ENCODE measurements at regions not wholly inside any gene's neighbourhood (a gene's known extent, or its start where the extent isn't known, plus 50 kb on each side); places are given as distances from the start of the nearest gene placed in this dataset.

DNA sequence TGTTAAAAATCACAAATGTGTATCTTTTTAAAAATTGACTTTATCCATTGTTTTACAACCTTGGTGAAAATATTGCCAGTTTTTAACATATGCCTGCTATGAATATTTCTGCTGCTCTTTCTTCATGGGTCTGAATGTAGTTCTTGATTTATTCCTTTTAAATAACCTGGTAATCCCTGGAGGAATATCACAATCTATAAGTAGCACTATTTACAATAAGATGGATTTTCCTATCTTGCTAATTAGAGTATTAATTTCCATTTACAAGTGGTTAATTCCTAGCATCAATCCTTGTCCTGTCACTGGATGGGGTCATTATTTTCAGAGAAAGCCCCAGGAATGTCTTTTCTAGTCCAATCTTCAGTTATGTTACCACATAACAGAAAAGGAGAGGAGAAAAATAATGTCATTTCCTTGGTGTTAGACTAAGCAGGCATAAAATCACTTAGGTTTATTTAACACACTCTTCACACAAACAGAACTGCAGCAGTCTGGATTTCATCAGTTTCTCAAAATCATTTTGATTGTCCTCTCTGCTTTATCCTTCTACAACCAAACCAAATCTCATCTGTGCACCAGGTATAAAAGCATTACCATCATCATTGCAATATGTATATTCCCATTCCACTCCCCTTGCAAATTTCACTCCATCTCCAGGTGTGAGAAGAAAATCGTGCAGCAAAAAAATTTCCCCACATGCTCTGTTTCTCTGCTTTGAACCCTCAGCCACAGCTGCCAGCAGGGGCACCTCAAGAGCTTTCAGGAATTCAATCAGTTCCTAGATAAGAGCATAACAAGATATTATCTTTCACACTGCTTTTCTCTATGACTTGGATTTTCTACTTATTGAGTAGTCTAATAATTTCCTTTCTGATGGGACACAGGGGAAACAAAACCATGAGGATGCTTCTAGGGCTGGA, 204.1 kb downstream of the SEC61B start:
- peaks cover 14% of the 10 kb centered on the region for H3F3A ChIP-seq (ENCODE audit: insufficient read depth)
- 50 to 56% methylated on average over 1 of the region's 1 CpG for WGBS, 2 experiments (ENCODE audit: low coverage in 1 of 2, low lambda C conversion rate in 2 of 2, missing lambda C conversion rate in 2 of 2)
- H3K9me3 ChIP-seq (ENCODE audit: low read depth) = no peaks in the 10 kb centered on the region
- no peak overlapping the region for H2AFZ ChIP-seq
- H3K79me2 ChIP-seq (ENCODE audit: insufficient read depth) = no peaks in the 10 kb centered on the region
- in situ Hi-C loops (cut with MboI) = no loop called here
- H3K27me3 ChIP-seq (replicated peaks; ENCODE audit: insufficient read depth) = no peaks in the 10 kb centered on the region
- H3K9ac ChIP-seq = no peak overlapping the region
- H3K4me3 ChIP-seq = no peak overlapping the region
- TF ChIP-seq EZH2 (IDR thresholded peaks at IDR 0.05; ENCODE audit: insufficient read depth, poor library complexity, severe bottlenecking) = no peak
- no peak overlapping the region for H3K4me2 ChIP-seq (ENCODE audit: unreplicated experiment)
- no peak for DNase-seq
- H4K20me1 ChIP-seq (ENCODE audit: insufficient read depth) = no peaks in the 10 kb centered on the region
- H3K9me2 ChIP-seq (ENCODE audit: insufficient read depth) = no peaks in the 10 kb centered on the region; the same call in 1 of the 2 replicates
- no peak overlapping the region for H3K27ac ChIP-seq
- H3K4me1 ChIP-seq (ENCODE audit: insufficient read depth) = peaks cover 10% of the 10 kb centered on the region
- no peaks in the 10 kb centered on the region for H3K36me3 ChIP-seq (ENCODE audit: low read depth)

DNA sequence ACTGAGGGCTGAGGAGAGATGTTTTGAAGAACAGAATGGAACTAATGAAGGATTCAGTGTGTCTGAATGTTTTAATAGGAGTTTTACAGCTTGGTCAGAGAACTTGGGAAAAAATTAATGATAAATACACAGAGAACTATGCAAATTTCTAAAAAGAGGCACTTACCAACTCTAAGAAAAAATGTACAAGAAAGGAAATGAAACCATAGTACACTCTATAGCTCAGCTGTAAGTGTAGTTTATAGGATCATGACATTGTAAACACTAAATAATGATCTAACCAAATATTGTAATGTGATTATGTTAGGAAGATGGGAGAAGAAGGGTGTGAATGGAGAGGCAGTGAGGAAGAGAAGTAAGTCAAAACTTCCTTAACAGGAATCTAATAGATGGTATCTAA, 205.2 kb downstream of the SEC61B start:
- Histone ChIP-seq H3F3A (ENCODE audit: insufficient read depth) (peaks cover 22% of the 10 kb centered on the region), H3K9me2 (ENCODE audit: insufficient read depth) (no peaks in the 10 kb centered on the region), H4K20me1 (ENCODE audit: insufficient read depth) (no peaks in the 10 kb centered on the region), H3K4me1 (ENCODE audit: insufficient read depth) (peaks cover 14% of the 10 kb centered on the region), H3K9me3 (ENCODE audit: low read depth) (no peaks in the 10 kb centered on the region), H3K27ac (no peak overlapping the region), H2AFZ (no peak overlapping the region), H3K36me3 (ENCODE audit: low read depth) (no peaks in the 10 kb centered on the region), H3K4me2 (ENCODE audit: unreplicated experiment) (no peak overlapping the region), H3K27me3 (replicated peaks; ENCODE audit: insufficient read depth) (no peaks in the 10 kb centered on the region), H3K79me2 (ENCODE audit: insufficient read depth) (no peaks in the 10 kb centered on the region), H3K9ac (no peak overlapping the region), H3K4me3 (no peak overlapping the region)
- no peak for DNase-seq
- TF ChIP-seq EZH2 (IDR thresholded peaks at IDR 0.05; ENCODE audit: insufficient read depth, poor library complexity, severe bottlenecking) = no peak
- no peak for TF ChIP-seq EZH2phosphoT487 (IDR thresholded peaks at IDR 0.05; ENCODE audit: insufficient read depth, low read depth)
- in situ Hi-C loops (cut with MboI) = no loop called here

DNA sequence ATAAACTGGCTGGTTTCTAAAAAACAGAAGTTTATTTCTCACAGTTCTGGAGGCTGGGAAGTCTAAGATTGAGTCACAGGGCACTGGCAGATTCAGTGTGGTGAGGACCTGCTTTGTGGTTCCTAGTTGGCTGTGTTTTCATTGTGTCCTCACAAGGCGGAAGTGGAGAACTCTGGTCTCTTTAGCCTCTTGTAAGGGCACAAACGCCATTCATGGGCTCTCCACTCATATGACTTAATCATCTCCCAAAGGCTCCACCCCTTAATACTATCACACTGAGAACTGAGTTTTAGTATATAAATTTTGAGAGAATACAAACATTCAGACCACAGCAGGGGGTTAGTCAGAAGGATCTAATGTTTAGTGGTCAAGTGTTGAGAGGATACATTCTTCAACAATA, 208.2 kb downstream of the SEC61B start:
- H3K9me2 ChIP-seq (ENCODE audit: insufficient read depth) = no peaks in the 10 kb centered on the region
- H2AFZ ChIP-seq = no peak overlapping the region
- DNase-seq = peak; percentile 69
- no peaks in the 10 kb centered on the region for H3K27me3 ChIP-seq (replicated peaks; ENCODE audit: insufficient read depth)
- TF ChIP-seq EZH2phosphoT487 (IDR thresholded peaks at IDR 0.05; ENCODE audit: insufficient read depth, low read depth) = no peak
- TF ChIP-seq EZH2 (IDR thresholded peaks at IDR 0.05; ENCODE audit: insufficient read depth, poor library complexity, severe bottlenecking) = no peak
- in situ Hi-C loops (cut with MboI) = no loop called here
- peaks cover 34% of the 10 kb centered on the region for H3K4me1 ChIP-seq (ENCODE audit: insufficient read depth)
- peaks cover 38% of the 10 kb centered on the region for H3F3A ChIP-seq (ENCODE audit: insufficient read depth)
- 0 out of 2 replicates have a peak overlapping the region, but pooled peaks have one; percentile 4 for H3K27ac ChIP-seq
- WGBS, 2 experiments (ENCODE audit: low coverage in 1 of 2, low lambda C conversion rate in 2 of 2, missing lambda C conversion rate in 2 of 2) = 47 to 65% methylated on average over 2 of the region's 2 CpGs
- H3K79me2 ChIP-seq (ENCODE audit: insufficient read depth) = no peaks in the 10 kb centered on the region
- H3K36me3 ChIP-seq (ENCODE audit: low read depth) = no peaks in the 10 kb centered on the region
- no peak overlapping the region for H3K9ac ChIP-seq
- H4K20me1 ChIP-seq (ENCODE audit: insufficient read depth) = no peaks in the 10 kb centered on the region
- H3K9me3 ChIP-seq (ENCODE audit: low read depth) = no peaks in the 10 kb centered on the region
- H3K4me2 ChIP-seq (ENCODE audit: unreplicated experiment) = no peak overlapping the region
- no peak overlapping the region for H3K4me3 ChIP-seq

DNA sequence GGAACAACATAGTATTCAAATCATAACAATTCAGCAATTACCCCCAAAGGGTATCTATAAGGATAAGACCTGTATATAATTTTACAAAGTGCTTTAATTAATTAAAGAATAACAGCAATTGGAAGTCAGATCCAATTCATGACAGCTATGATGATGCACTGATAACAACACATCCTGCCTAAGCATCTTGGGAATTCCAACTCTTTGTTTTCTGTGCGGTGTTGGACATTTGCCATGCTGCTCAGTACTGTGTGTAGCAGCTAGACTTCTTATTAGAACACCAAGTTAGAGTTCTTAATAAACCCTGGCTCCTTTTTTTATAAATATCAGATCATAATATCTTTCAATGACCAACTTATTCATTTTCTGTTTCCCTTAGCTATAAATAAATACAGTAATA, 209.0 kb downstream of the SEC61B start:
- Histone ChIP-seq H3K27ac (0 out of 2 replicates have a peak overlapping the region, but pooled peaks have one; percentile 1), H3K9ac (no peak overlapping the region), H3K4me2 (ENCODE audit: unreplicated experiment) (no peak overlapping the region), H3K4me3 (no peak overlapping the region), H2AFZ (no peak overlapping the region), H4K20me1 (ENCODE audit: insufficient read depth) (no peaks in the 10 kb centered on the region), H3K36me3 (ENCODE audit: low read depth) (no peaks in the 10 kb centered on the region), H3K9me3 (ENCODE audit: low read depth) (no peaks in the 10 kb centered on the region), H3K27me3 (replicated peaks; ENCODE audit: insufficient read depth) (no peaks in the 10 kb centered on the region), H3F3A (ENCODE audit: insufficient read depth) (peaks cover 38% of the 10 kb centered on the region), H3K4me1 (ENCODE audit: insufficient read depth) (peaks cover 36% of the 10 kb centered on the region), H3K9me2 (ENCODE audit: insufficient read depth) (no peaks in the 10 kb centered on the region), H3K79me2 (ENCODE audit: insufficient read depth) (no peaks in the 10 kb centered on the region)
- DNase-seq = peak; percentile 48
- WGBS, 2 experiments (ENCODE audit: low coverage in 1 of 2, low lambda C conversion rate in 2 of 2, missing lambda C conversion rate in 2 of 2) = 7 to 13% methylated on average over 1 of the region's 1 CpG
- in situ Hi-C loops (cut with MboI) = no loop called here
- TF ChIP-seq EZH2 (IDR thresholded peaks at IDR 0.05; ENCODE audit: insufficient read depth, poor library complexity, severe bottlenecking) (no peak), EZH2phosphoT487 (IDR thresholded peaks at IDR 0.05; ENCODE audit: insufficient read depth, low read depth) (no peak)
